Keratinocyte (primary cell): ENCODE measurements at regions not wholly inside any gene's neighbourhood (a gene's known extent, or its start where the extent isn't known, plus 50 kb on each side); places are given as distances from the start of the nearest gene placed in this dataset.

Source experiments
- DNase-seq: peaks from one replicate; pipeline ENCODE4 v3.0.0-alpha.2; 2011; ENCODE audit warnings: low read depth, missing footprints, low spot score
- FAIRE-seq: peaks from 2 replicates; lab custom pipeline; 2011; peaks lifted over from hg19 to GRCh38; lab: Jason Lieb, UNC
- H2AFZ ChIP-seq: 2 replicates; pipeline ENCODE4 v1.6.0; 2012; ENCODE audit warnings: low read length, control low read depth, inconsistent platforms; ENCODE audit not compliant: control insufficient read depth
- H3K27ac ChIP-seq: 2 replicates; pipeline ENCODE4 v1.5.1; 2011; ENCODE audit warnings: low read length; ENCODE audit not compliant: control insufficient read depth, insufficient read depth
- H3K27me3 ChIP-seq: 3 replicates; pipeline ENCODE4 v1.6.0; 2011; ENCODE audit warnings: low read length; ENCODE audit not compliant: control insufficient read depth, insufficient read depth; ENCODE audit errors: extremely low read depth
- H3K36me3 ChIP-seq, 2 experiments: 2 replicates in 1 of 2; 3 replicates in 1 of 2; pipeline ENCODE4 v1.5.1; 2011; ENCODE audit warnings: low read length in 2 of 2, mild to moderate bottlenecking in 1 of 2; ENCODE audit not compliant: control insufficient read depth in 2 of 2, insufficient read depth in 2 of 2; ENCODE audit errors: extremely low read depth in 1 of 2
- H3K4me1 ChIP-seq: 3 replicates; pipeline ENCODE4 v1.5.1; 2011; ENCODE audit warnings: low read length; ENCODE audit not compliant: control insufficient read depth, insufficient read depth; ENCODE audit errors: extremely low read depth
- H3K4me2 ChIP-seq: 3 replicates; pipeline ENCODE4 v1.6.0; 2011; ENCODE audit warnings: low read depth, low read length; ENCODE audit not compliant: control insufficient read depth, insufficient read depth; ENCODE audit errors: extremely low read depth
- H3K4me3 ChIP-seq, 3 experiments: fragments of 200-600 bp in 1 of 3; sonication (generic) in 1 of 3; 2 replicates in 2 of 3; 3 replicates in 1 of 3; pipeline ENCODE4 v1.5.1; 2011 to 2016; ENCODE audit warnings: low read length in 3 of 3, mild to moderate bottlenecking in 3 of 3, control low read depth in 2 of 3, inconsistent platforms in 1 of 3, low read depth in 1 of 3, mixed read lengths in 1 of 3, mixed run types in 1 of 3, moderate library complexity in 1 of 3; ENCODE audit not compliant: control insufficient read depth in 2 of 3, insufficient read depth in 2 of 3; ENCODE audit errors: extremely low read depth in 1 of 3
- H3K79me2 ChIP-seq: 2 replicates; pipeline ENCODE4 v1.6.0; 2012; ENCODE audit warnings: low read length; ENCODE audit not compliant: control insufficient read depth, insufficient read depth
- H3K9ac ChIP-seq: 3 replicates; pipeline ENCODE4 v1.6.0; 2011; ENCODE audit warnings: low read length; ENCODE audit not compliant: control insufficient read depth, insufficient read depth; ENCODE audit errors: extremely low read depth
- H3K9me1 ChIP-seq: 3 replicates; pipeline ENCODE4 v1.6.0; 2011; ENCODE audit warnings: low read length; ENCODE audit not compliant: control insufficient read depth, insufficient read depth; ENCODE audit errors: extremely low read depth
- H3K9me3 ChIP-seq: 2 replicates; pipeline ENCODE4 v1.5.1; 2012; ENCODE audit warnings: low read depth, low read length; ENCODE audit not compliant: control insufficient read depth
- H4K20me1 ChIP-seq: 3 replicates; pipeline ENCODE4 v1.6.0; 2011; ENCODE audit warnings: low read length; ENCODE audit not compliant: control insufficient read depth, insufficient read depth; ENCODE audit errors: extremely low read depth
- EZH2 ChIP-seq: IDR thresholded peaks from one replicate; pipeline ENCODE4 v1.6.1; 2012; ENCODE audit warnings: inconsistent platforms, mild to moderate bottlenecking, low read length, moderate library complexity
- dilution Hi-C: fragments of 300-500 bp; cut with MboI; formaldehyde crosslinking; loops from one replicate; pipeline ENCODE4 v1.7.0; 2020; ENCODE audit warnings: low sequenced_read_pairs; ENCODE audit not compliant: extremely low pct_ligation_motif_present
- TF ChIP-seq, protein P1 (sequence below), 3 experiments: IDR thresholded peaks in 1 of 3; conservative IDR thresholded peaks in 1 of 3; optimal IDR thresholded peaks in 1 of 3; 2 replicates in 2 of 3; 3 replicates in 1 of 3; pipeline versions ENCODE3 to v1.5.1; 2011; ENCODE audit warnings: low read length in 3 of 3, mild to moderate bottlenecking in 3 of 3, moderate library complexity in 2 of 3, control low read depth in 1 of 3, inconsistent platforms in 1 of 3; ENCODE audit not compliant: insufficient read depth in 2 of 3; ENCODE audit errors: extremely low read depth in 1 of 3

DNA sequence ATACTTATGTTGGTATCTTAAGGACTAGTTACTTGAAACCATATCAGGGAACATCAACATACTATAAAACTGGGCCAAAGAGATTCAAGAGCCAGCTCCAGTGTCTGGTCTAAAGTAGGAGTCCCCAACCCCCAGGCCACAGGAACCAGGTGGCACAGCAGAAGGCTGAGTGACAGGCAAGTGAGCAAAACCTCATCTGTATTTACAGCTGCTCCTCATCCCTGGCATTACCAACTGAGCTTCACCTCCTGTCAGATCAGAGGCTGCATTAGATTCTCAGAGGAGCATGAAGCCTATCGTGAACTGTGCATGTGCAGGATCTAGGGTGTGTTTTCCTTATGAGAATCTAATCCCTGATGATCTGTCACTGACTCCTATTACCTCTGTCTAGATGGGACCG, 581.6 kb upstream of the CDH9 start:
- Histone ChIP-seq H3K9ac (no peak overlapping the region), H3K4me1 (no peaks in the 10 kb centered on the region), H3K79me2 (no peaks in the 10 kb centered on the region), H3K4me2 (no peak overlapping the region), H2AFZ (no peak overlapping the region), H3K9me3 (no peaks in the 10 kb centered on the region), H3K36me3 (no peaks in the 10 kb centered on the region), H3K9me1 (no peaks in the 10 kb centered on the region), H3K4me3 (no peak overlapping the region), H4K20me1 (no peaks in the 10 kb centered on the region), H3K27ac (no peak overlapping the region), H3K27me3 (no peaks in the 10 kb centered on the region)
- TF ChIP-seq EZH2 = no peak
- TF ChIP-seq, protein P1, sequence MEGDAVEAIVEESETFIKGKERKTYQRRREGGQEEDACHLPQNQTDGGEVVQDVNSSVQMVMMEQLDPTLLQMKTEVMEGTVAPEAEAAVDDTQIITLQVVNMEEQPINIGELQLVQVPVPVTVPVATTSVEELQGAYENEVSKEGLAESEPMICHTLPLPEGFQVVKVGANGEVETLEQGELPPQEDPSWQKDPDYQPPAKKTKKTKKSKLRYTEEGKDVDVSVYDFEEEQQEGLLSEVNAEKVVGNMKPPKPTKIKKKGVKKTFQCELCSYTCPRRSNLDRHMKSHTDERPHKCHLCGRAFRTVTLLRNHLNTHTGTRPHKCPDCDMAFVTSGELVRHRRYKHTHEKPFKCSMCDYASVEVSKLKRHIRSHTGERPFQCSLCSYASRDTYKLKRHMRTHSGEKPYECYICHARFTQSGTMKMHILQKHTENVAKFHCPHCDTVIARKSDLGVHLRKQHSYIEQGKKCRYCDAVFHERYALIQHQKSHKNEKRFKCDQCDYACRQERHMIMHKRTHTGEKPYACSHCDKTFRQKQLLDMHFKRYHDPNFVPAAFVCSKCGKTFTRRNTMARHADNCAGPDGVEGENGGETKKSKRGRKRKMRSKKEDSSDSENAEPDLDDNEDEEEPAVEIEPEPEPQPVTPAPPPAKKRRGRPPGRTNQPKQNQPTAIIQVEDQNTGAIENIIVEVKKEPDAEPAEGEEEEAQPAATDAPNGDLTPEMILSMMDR (optimal IDR thresholded peaks at IDR 0.05 in 1 of 3, IDR thresholded peaks at IDR 0.05 in 1 of 3, conservative IDR thresholded peaks at IDR 0.05 in 1 of 3; ENCODE audit: extremely low read depth in 1 of 3, insufficient read depth in 2 of 3, low read length in 3 of 3) = no peak
- dilution Hi-C loops = no loop called here
- no peak for DNase-seq
- no peak for FAIRE-seq

DNA sequence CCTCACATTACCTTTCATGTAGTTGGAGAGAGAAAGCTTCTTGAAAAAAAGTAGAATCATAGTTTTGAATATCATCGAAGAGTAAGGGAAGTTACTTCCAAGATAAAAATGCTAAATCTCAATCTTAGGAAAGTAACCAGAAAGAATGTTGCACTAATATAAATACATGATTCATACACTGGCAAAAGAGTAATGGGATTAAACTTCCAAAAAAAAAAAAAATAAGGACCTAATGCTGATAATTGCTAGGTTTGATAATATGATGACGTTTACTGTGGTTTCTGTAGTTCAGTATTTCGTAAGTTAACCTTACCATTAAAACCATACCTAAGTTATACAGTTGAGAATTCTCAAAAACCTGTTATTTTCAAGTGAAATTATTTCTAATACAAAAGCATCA, 573.8 kb upstream of the CDH9 start:
- no peaks in the 10 kb centered on the region for H3K79me2 ChIP-seq
- no peak overlapping the region for H3K4me3 ChIP-seq
- no peak overlapping the region for H3K27ac ChIP-seq
- no peaks in the 10 kb centered on the region for H3K4me1 ChIP-seq
- DNase-seq (no peak), FAIRE-seq (no peak)
- no peaks in the 10 kb centered on the region for H3K27me3 ChIP-seq
- H3K4me2 ChIP-seq = no peak overlapping the region
- H4K20me1 ChIP-seq = no peaks in the 10 kb centered on the region
- H3K9me1 ChIP-seq = no peaks in the 10 kb centered on the region
- no peaks in the 10 kb centered on the region for H3K36me3 ChIP-seq
- no peak overlapping the region for H2AFZ ChIP-seq
- no peak for TF ChIP-seq EZH2
- TF ChIP-seq, protein P1 (optimal IDR thresholded peaks at IDR 0.05 in 1 of 3, IDR thresholded peaks at IDR 0.05 in 1 of 3, conservative IDR thresholded peaks at IDR 0.05 in 1 of 3; ENCODE audit: extremely low read depth in 1 of 3, insufficient read depth in 2 of 3, low read length in 3 of 3) = no peak
- H3K9me3 ChIP-seq = no peaks in the 10 kb centered on the region
- no peak overlapping the region for H3K9ac ChIP-seq
- dilution Hi-C loops = no loop called here
